ENCODE measurements at regions not wholly inside any gene's neighbourhood (a gene's known extent, or its start where the extent isn't known, plus 50 kb on each side); places are given as distances from the start of the nearest gene placed in this dataset.

DNA sequence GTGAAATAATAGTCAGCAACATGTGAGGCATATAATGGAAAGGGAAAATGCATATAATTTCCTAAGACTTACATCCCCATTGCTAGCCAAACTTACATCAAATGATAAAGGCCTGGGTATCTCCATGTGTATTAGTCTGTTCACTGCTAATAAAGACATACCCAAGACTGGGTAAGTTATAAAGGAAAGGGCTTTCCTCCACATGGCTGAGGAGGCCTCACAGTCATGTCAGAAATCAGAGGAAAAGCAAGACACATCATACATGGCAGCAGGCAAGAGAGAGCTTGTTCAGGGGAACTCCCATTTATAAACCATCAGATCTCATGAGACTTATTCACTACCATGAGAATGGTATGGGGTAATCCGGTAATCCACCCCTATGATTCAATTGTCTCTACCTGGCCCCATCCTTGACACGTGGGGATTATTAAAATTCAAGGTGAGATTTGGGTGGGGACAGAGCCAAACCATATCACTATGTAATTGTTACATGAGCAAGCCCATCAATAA lies 161.5 kb upstream of the SAMSN1 start:
- TF ChIP-seq SUZ12 (IDR thresholded peaks at IDR 0.05; ENCODE audit: extremely low read depth, insufficient read depth, insufficient read length) (no peak), ZNF274 (IDR thresholded peaks at IDR 0.05; ENCODE audit: low read depth, low read length) (no peak), YY1 (IDR thresholded peaks at IDR 0.05; ENCODE audit: insufficient read depth, insufficient read length) (no peak)
- Histone ChIP-seq H3K4me1 (ENCODE audit: insufficient read depth, insufficient read length) (no peaks in the 10 kb centered on the region), H3K27me3 (ENCODE audit: insufficient read depth, insufficient read length) (no peaks in the 10 kb centered on the region), H3K9ac (ENCODE audit: insufficient read length, low read depth) (no peak overlapping the region), H3K36me3 (ENCODE audit: insufficient read depth, insufficient read length, low read length) (no peaks in the 10 kb centered on the region), H3K9me3 (ENCODE audit: insufficient read depth, low read length) (no peaks in the 10 kb centered on the region; the same call in 1 of the 2 replicates), H3K4me3 (ENCODE audit: insufficient read length, low read depth) (no peak overlapping the region)
- no peak for DNase-seq (ENCODE audit: low read depth, low spot score)

DNA sequence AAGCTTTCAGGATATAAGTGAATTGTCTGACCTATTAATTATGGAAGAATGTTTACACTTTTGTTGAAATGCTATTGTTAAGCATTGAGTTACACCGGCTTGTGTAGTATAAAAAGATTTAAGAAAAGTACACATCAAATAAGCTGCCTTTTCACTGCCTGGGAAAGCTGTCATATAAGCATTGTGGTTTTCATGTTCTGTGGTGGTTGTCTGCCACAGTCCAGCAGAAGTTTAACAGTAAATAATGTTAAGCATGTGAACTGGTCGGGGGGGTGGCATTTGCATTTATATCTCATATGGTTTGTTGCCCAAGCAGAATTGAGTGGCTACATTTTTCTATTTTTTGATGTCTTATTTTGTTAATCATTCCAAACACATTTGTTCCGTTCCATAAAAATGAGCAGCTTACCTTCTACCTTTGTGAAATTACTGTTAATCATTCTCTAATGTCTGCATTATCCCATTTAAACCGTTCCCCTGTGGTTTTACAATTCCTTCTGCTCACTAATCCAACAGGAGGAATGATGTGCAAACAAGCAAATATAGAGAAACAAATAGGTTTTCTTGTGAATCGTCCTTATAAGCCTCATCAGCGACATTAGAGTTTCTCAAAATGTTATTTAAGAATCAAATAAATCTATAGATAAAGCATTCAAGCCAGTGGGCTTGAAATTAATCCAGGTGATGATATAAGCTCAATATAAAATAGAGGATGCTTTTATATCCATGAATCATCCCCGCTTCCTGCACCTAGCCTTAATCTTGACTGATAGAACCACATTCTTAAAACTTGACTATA lies 160.8 kb upstream of the SAMSN1 start:
- no peaks in the 10 kb centered on the region for H3K9me3 ChIP-seq (ENCODE audit: insufficient read depth, low read length)
- no peak overlapping the region for H3K4me3 ChIP-seq (ENCODE audit: insufficient read length, low read depth)
- TF ChIP-seq SUZ12 (IDR thresholded peaks at IDR 0.05; ENCODE audit: extremely low read depth, insufficient read depth, insufficient read length) = no peak
- no peak for TF ChIP-seq YY1 (IDR thresholded peaks at IDR 0.05; ENCODE audit: insufficient read depth, insufficient read length)
- TF ChIP-seq ZNF274 (IDR thresholded peaks at IDR 0.05; ENCODE audit: low read depth, low read length) = no peak
- no peak for DNase-seq (ENCODE audit: low read depth, low spot score)
- no peaks in the 10 kb centered on the region for H3K27me3 ChIP-seq (ENCODE audit: insufficient read depth, insufficient read length)
- H3K4me1 ChIP-seq (ENCODE audit: insufficient read depth, insufficient read length) = no peaks in the 10 kb centered on the region
- no peaks in the 10 kb centered on the region for H3K36me3 ChIP-seq (ENCODE audit: insufficient read depth, insufficient read length, low read length)
- no peak overlapping the region for H3K9ac ChIP-seq (ENCODE audit: insufficient read length, low read depth)

DNA sequence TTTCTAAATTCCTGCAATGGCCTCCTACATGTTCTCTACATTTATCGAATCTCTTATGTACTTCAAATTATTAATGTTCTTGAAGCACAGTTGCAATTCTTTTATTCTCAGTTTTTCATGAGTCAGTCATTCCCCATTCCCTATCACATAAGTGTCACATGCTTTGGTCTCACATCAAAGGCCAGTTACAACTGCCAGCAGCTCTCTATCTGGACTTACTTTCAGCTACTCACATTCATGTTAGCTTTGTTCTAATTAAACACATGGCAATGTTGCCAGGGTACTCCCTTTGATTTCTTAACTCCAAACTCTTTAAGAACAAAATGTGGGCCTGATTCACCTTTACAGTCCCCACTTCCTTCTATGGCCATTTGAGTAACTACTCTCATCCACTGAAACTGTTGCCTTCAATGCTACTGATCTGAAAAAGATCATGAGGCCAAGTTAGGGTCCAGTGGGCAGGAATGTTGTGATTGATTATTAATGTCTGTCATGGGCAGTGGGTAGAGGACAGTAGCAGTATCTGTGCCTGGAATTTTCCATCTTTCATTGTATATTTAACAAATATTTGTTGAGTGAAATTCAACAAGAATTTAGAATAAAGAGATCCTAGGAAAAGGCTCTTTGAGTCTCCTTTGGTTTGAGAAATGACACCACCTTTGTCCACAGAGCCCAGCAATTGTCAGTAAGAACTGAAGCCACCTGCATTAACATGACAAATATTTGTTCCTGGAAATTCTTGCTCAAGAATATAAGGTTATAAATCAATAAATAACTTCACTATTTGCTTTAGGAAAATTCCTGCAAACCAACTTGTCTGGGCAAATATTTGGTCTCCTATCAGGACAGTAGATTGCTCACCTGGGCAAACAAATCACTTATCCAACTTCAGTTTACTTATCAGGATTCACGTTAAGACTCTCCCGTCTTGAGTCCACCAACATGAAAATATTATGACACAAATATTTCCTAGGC lies 153.6 kb upstream of the SAMSN1 start:
- H3K4me1 ChIP-seq (ENCODE audit: insufficient read depth, insufficient read length) = no peaks in the 10 kb centered on the region
- no peaks in the 10 kb centered on the region for H3K9me3 ChIP-seq (ENCODE audit: insufficient read depth, low read length)
- no peaks in the 10 kb centered on the region for H3K27me3 ChIP-seq (ENCODE audit: insufficient read depth, insufficient read length)
- H3K36me3 ChIP-seq (ENCODE audit: insufficient read depth, insufficient read length, low read length) = no peaks in the 10 kb centered on the region
- H3K4me3 ChIP-seq (ENCODE audit: insufficient read length, low read depth) = no peak overlapping the region
- no peak overlapping the region for H3K9ac ChIP-seq (ENCODE audit: insufficient read length, low read depth)
- no peak for DNase-seq (ENCODE audit: low read depth, low spot score)
- TF ChIP-seq SUZ12 (IDR thresholded peaks at IDR 0.05; ENCODE audit: extremely low read depth, insufficient read depth, insufficient read length) (no peak), YY1 (IDR thresholded peaks at IDR 0.05; ENCODE audit: insufficient read depth, insufficient read length) (no peak), ZNF274 (IDR thresholded peaks at IDR 0.05; ENCODE audit: low read depth, low read length) (no peak)

DNA sequence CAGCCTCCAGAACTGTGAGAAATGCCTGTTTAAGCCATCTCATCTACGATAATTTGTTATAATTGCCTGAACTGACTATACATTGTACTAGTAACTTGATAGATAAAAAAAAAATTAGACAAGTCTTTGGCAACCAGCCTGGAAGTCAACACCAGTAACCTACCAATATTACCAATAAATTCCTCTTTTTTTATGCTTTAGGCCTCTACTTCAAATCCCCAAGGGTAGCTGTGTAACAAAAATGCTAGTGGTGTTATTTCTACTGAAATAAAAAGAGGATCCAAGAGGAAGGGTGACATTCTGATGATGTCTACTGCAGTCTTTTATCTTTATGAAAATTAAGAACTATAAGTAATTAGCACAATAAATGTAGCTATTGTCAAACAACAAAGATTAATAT lies 151.7 kb upstream of the SAMSN1 start:
- H3K27me3 ChIP-seq (ENCODE audit: insufficient read depth, insufficient read length) = no peaks in the 10 kb centered on the region
- H3K4me3 ChIP-seq (ENCODE audit: insufficient read length, low read depth) = no peak overlapping the region
- H3K9ac ChIP-seq (ENCODE audit: insufficient read length, low read depth) = no peak overlapping the region
- no peak for TF ChIP-seq SUZ12 (IDR thresholded peaks at IDR 0.05; ENCODE audit: extremely low read depth, insufficient read depth, insufficient read length)
- no peak for TF ChIP-seq YY1 (IDR thresholded peaks at IDR 0.05; ENCODE audit: insufficient read depth, insufficient read length)
- TF ChIP-seq ZNF274 (IDR thresholded peaks at IDR 0.05; ENCODE audit: low read depth, low read length) = no peak
- DNase-seq (ENCODE audit: low read depth, low spot score) = no peak
- no peaks in the 10 kb centered on the region for H3K4me1 ChIP-seq (ENCODE audit: insufficient read depth, insufficient read length)
- no peaks in the 10 kb centered on the region for H3K36me3 ChIP-seq (ENCODE audit: insufficient read depth, insufficient read length, low read length)
- no peaks in the 10 kb centered on the region for H3K9me3 ChIP-seq (ENCODE audit: insufficient read depth, low read length)

DNA sequence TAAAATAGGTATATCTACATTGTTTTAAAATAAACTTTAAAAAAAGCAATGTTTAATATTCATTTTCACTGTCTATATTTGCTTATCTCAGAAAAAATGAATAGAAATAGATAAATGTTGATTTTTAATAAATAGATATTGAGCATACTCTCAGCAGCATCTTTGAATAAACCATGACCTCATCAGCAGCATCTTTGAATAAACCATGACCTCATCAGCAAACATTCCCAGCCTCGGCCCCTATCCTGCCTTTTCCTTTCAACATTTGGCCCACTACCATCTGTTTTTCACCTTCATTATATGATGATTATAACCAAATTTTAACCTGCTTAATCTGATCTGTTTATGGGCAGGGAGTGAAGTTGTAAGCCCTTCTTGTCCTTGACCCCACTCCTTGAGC lies 148.7 kb upstream of the SAMSN1 start:
- Histone ChIP-seq H3K9me3 (ENCODE audit: insufficient read depth, low read length) (no peaks in the 10 kb centered on the region), H3K9ac (ENCODE audit: insufficient read length, low read depth) (no peak overlapping the region), H3K4me1 (ENCODE audit: insufficient read depth, insufficient read length) (no peaks in the 10 kb centered on the region), H3K4me3 (ENCODE audit: insufficient read length, low read depth) (no peak overlapping the region), H3K36me3 (ENCODE audit: insufficient read depth, insufficient read length, low read length) (no peaks in the 10 kb centered on the region), H3K27me3 (ENCODE audit: insufficient read depth, insufficient read length) (no peaks in the 10 kb centered on the region)
- no peak for DNase-seq (ENCODE audit: low read depth, low spot score)
- TF ChIP-seq SUZ12 (IDR thresholded peaks at IDR 0.05; ENCODE audit: extremely low read depth, insufficient read depth, insufficient read length) = no peak
- no peak for TF ChIP-seq YY1 (IDR thresholded peaks at IDR 0.05; ENCODE audit: insufficient read depth, insufficient read length)

DNA sequence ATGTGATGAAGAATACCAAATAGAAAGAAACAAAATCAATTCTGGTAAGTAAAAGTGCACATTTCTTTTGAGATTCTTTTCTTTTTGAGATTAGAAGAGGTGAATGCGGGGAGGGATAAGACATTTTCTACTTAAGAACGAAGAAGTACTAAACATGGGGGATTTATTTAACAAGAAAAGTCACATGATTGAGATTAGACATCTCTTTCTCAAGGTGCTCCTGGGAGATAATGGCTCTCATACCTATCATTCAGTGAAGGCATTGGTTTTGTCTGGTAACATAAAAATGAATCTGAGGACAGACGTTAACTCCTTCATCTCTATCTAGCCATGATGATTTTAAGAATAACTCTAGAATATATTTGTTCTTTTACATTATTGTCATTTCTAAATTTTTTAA lies 147.9 kb upstream of the SAMSN1 start:
- peaks cover 6% of the 10 kb centered on the region; the same call in 1 of the 2 replicates for H3K9me3 ChIP-seq (ENCODE audit: insufficient read depth, low read length)
- no peak for DNase-seq (ENCODE audit: low read depth, low spot score)
- no peak for TF ChIP-seq YY1 (IDR thresholded peaks at IDR 0.05; ENCODE audit: insufficient read depth, insufficient read length)
- no peak for TF ChIP-seq SUZ12 (IDR thresholded peaks at IDR 0.05; ENCODE audit: extremely low read depth, insufficient read depth, insufficient read length)
- TF ChIP-seq ZNF274 (IDR thresholded peaks at IDR 0.05; ENCODE audit: low read depth, low read length) = no peak
- H3K27me3 ChIP-seq (ENCODE audit: insufficient read depth, insufficient read length) = no peaks in the 10 kb centered on the region
- no peaks in the 10 kb centered on the region for H3K36me3 ChIP-seq (ENCODE audit: insufficient read depth, insufficient read length, low read length)
- no peak overlapping the region for H3K4me3 ChIP-seq (ENCODE audit: insufficient read length, low read depth)
- H3K4me1 ChIP-seq (ENCODE audit: insufficient read depth, insufficient read length) = no peaks in the 10 kb centered on the region
- H3K9ac ChIP-seq (ENCODE audit: insufficient read length, low read depth) = no peak overlapping the region

DNA sequence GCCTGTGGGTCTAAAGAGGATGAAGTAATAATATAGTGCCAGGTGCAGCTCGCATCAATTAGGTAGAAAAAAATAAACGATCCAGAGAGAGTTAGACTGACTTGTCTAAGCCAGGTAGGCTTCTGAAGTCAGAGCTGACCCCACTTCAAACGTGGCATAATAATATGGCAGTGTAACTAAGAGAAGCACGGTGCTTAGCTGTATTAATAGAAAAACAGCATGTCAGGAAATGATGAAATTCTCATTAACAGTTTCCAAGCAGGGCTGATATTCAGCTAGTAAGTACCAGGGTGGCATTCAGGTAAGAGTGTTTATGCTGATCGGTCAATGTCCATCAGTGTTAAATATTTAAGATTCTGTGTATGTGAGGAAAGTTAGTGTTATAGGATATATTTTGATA lies 145.8 kb upstream of the SAMSN1 start:
- H3K9me3 ChIP-seq (ENCODE audit: insufficient read depth, low read length) = peaks cover 8% of the 10 kb centered on the region; the same call in 1 of the 2 replicates
- H3K4me3 ChIP-seq (ENCODE audit: insufficient read length, low read depth) = no peak overlapping the region
- no peaks in the 10 kb centered on the region for H3K36me3 ChIP-seq (ENCODE audit: insufficient read depth, insufficient read length, low read length)
- no peak overlapping the region for H3K9ac ChIP-seq (ENCODE audit: insufficient read length, low read depth)
- DNase-seq (ENCODE audit: low read depth, low spot score) = no peak
- H3K4me1 ChIP-seq (ENCODE audit: insufficient read depth, insufficient read length) = no peaks in the 10 kb centered on the region
- no peaks in the 10 kb centered on the region for H3K27me3 ChIP-seq (ENCODE audit: insufficient read depth, insufficient read length)
- TF ChIP-seq ZNF274 (IDR thresholded peaks at IDR 0.05; ENCODE audit: low read depth, low read length) (no peak), YY1 (IDR thresholded peaks at IDR 0.05; ENCODE audit: insufficient read depth, insufficient read length) (no peak), SUZ12 (IDR thresholded peaks at IDR 0.05; ENCODE audit: extremely low read depth, insufficient read depth, insufficient read length) (no peak)
